HEK293 (cell line): ENCODE measurements at regions not wholly inside any gene's neighbourhood (a gene's known extent, or its start where the extent isn't known, plus 50 kb on each side); places are given as distances from the start of the nearest gene placed in this dataset.

ENCODE experiments used
- CTCF ChIA-PET: fragments of 350-600 bp; formaldehyde crosslinking; extraction: SDS; loops from one replicate; lab custom pipeline; 2021; ENCODE audit warnings: antibody characterized with exemption; lab: Yijun Ruan, JAX
- POLR2A ChIA-PET: fragments of 300-600 bp; formaldehyde crosslinking; extraction: SDS; loops from one replicate; lab custom pipeline; 2020; ENCODE audit warnings: antibody characterized with exemption, inconsistent platforms; lab: Yijun Ruan, JAX
- H3K27ac ChIP-seq: fragments of 200-500 bp; sonication (Bioruptor generic); 2 replicates; pipeline ENCODE4 v1.5.1; 2014; ENCODE audit warnings: low read depth, low read length, control low read depth, inconsistent platforms; ENCODE audit errors: extremely low read depth
- H3K36me3 ChIP-seq, 2 experiments: fragments of 200-500 bp in 1 of 2; sonication (Bioruptor generic) in 1 of 2; 1 replicate in 1 of 2; 2 replicates in 1 of 2; pipeline ENCODE4 v1.5.1; 2014 to 2017; ENCODE audit warnings: inconsistent platforms in 2 of 2, low read length in 2 of 2; ENCODE audit not compliant: control insufficient read depth in 2 of 2, insufficient read depth in 1 of 2
- H3K4me1 ChIP-seq: fragments of 200-500 bp; sonication (Bioruptor generic); 2 replicates; pipeline ENCODE4 v1.5.1; 2014; ENCODE audit warnings: mild to moderate bottlenecking, low read length, inconsistent platforms; ENCODE audit not compliant: control insufficient read depth, insufficient read depth
- H3K4me3 ChIP-seq: 2 replicates; pipeline ENCODE4 v1.5.1; 2011; ENCODE audit warnings: low read depth, mild to moderate bottlenecking, control low read depth, low read length, moderate library complexity
- H3K9me3 ChIP-seq: fragments of 200-500 bp; sonication (Bioruptor generic); 2 replicates; pipeline ENCODE4 v1.5.1; 2014; ENCODE audit warnings: low read depth, low read length, inconsistent platforms; ENCODE audit not compliant: control insufficient read depth, insufficient read depth
- ATF2 ChIP-seq: fragments of 450-650 bp; formaldehyde crosslinking; IDR thresholded peaks from 2 replicates; pipeline ENCODE4 v1.5.1; 2016; ENCODE audit warnings: missing biosample characterization, missing genetic modification characterization, low read depth
- BCL11A ChIP-seq: fragments of 450-650 bp; formaldehyde crosslinking; IDR thresholded peaks from 2 replicates; pipeline ENCODE4 v1.5.1; 2016; ENCODE audit warnings: low read depth, missing biosample characterization, missing genetic modification characterization
- GLI2 ChIP-seq: fragments of 450-650 bp; formaldehyde crosslinking; IDR thresholded peaks from 2 replicates; pipeline ENCODE4; 2017; ENCODE audit warnings: missing biosample characterization, missing genetic modification characterization, low read depth, borderline replicate concordance
- GLIS2 ChIP-seq: fragments of 450-650 bp; formaldehyde crosslinking; IDR thresholded peaks from 2 replicates; pipeline ENCODE4 v1.5.1; 2016; ENCODE audit warnings: missing biosample characterization, missing genetic modification characterization
- HOXD13 ChIP-seq: sonication (generic); formaldehyde crosslinking; IDR thresholded peaks from 2 replicates; pipeline ENCODE4 v1.8.0; 2022; ENCODE audit warnings: missing genetic modification reagents, borderline replicate concordance
- KLF16 ChIP-seq: fragments of 450-650 bp; formaldehyde crosslinking; IDR thresholded peaks from 2 replicates; pipeline ENCODE4 v1.5.1; 2017; ENCODE audit warnings: missing biosample characterization, missing genetic modification characterization
- KLF8 ChIP-seq: fragments of 450-650 bp; formaldehyde crosslinking; IDR thresholded peaks from 2 replicates; pipeline ENCODE4 v1.5.1; 2016; ENCODE audit warnings: missing biosample characterization, missing genetic modification characterization
- PRDM1 ChIP-seq: fragments of 450-650 bp; formaldehyde crosslinking; IDR thresholded peaks from 2 replicates; pipeline ENCODE4; 2016; ENCODE audit warnings: missing biosample characterization, missing genetic modification characterization
- SP3 ChIP-seq: fragments of 450-650 bp; formaldehyde crosslinking; IDR thresholded peaks from 2 replicates; pipeline ENCODE4 v1.5.1; 2016; ENCODE audit warnings: missing biosample characterization, missing genetic modification characterization
- SP7 ChIP-seq: fragments of 450-650 bp; formaldehyde crosslinking; IDR thresholded peaks from 2 replicates; pipeline ENCODE4 v1.5.1; 2016; ENCODE audit warnings: missing biosample characterization, missing genetic modification characterization
- YY1 ChIP-seq: fragments of 450-650 bp; formaldehyde crosslinking; IDR thresholded peaks from 2 replicates; pipeline ENCODE4 v1.5.1; 2018; ENCODE audit warnings: missing biosample characterization, missing genetic modification characterization
- ZNF121 ChIP-seq: fragments of 450-650 bp; formaldehyde crosslinking; IDR thresholded peaks from 2 replicates; pipeline ENCODE4 v1.5.1; 2016; ENCODE audit warnings: missing biosample characterization, missing genetic modification characterization
- ZNF133 ChIP-seq: fragments of 450-650 bp; formaldehyde crosslinking; IDR thresholded peaks from 2 replicates; pipeline ENCODE4 v1.5.1; 2016; ENCODE audit warnings: missing biosample characterization, missing genetic modification characterization
- ZNF169 ChIP-seq: fragments of 450-650 bp; formaldehyde crosslinking; IDR thresholded peaks from 2 replicates; pipeline ENCODE4 v1.5.1; 2016; ENCODE audit warnings: missing biosample characterization, missing genetic modification characterization
- ZNF292 ChIP-seq: fragments of 450-650 bp; formaldehyde crosslinking; IDR thresholded peaks from 2 replicates; pipeline ENCODE4 v1.5.1; 2016; ENCODE audit warnings: low read depth, missing biosample characterization, missing genetic modification characterization, borderline replicate concordance
- ZNF311 ChIP-seq: fragments of 450-650 bp; formaldehyde crosslinking; IDR thresholded peaks from 2 replicates; pipeline ENCODE4 v1.5.1; 2017; ENCODE audit warnings: missing biosample characterization, missing genetic modification characterization, borderline replicate concordance
- ZNF341 ChIP-seq: fragments of 450-650 bp; formaldehyde crosslinking; IDR thresholded peaks from 2 replicates; pipeline ENCODE4; 2016; ENCODE audit warnings: low read depth, missing biosample characterization, missing genetic modification characterization
- ZNF354C ChIP-seq: fragments of 450-650 bp; formaldehyde crosslinking; IDR thresholded peaks from 2 replicates; pipeline ENCODE4 v1.5.1; 2016; ENCODE audit warnings: missing biosample characterization, missing genetic modification characterization, low read depth, borderline replicate concordance
- ZNF366 ChIP-seq: fragments of 450-650 bp; formaldehyde crosslinking; conservative IDR thresholded peaks from 2 replicates; pipeline ENCODE4 v1.5.1; 2016; ENCODE audit warnings: missing biosample characterization, missing genetic modification characterization
- ZNF37A ChIP-seq: fragments of 450-650 bp; IDR thresholded peaks from 2 replicates; pipeline ENCODE4 v1.5.1; 2018; ENCODE audit warnings: missing biosample characterization, missing genetic modification characterization
- ZNF580 ChIP-seq: fragments of 450-650 bp; formaldehyde crosslinking; IDR thresholded peaks from 2 replicates; pipeline ENCODE4 v1.5.1; 2016; ENCODE audit warnings: missing biosample characterization, missing genetic modification characterization
- ZNF658 ChIP-seq: fragments of 450-650 bp; formaldehyde crosslinking; IDR thresholded peaks from 2 replicates; pipeline ENCODE4; 2016; ENCODE audit warnings: missing biosample characterization, missing genetic modification characterization
- ZNF747 ChIP-seq: fragments of 450-650 bp; formaldehyde crosslinking; IDR thresholded peaks from 2 replicates; pipeline ENCODE4 v1.5.1; 2016; ENCODE audit warnings: missing biosample characterization, missing genetic modification characterization
- ZNF768 ChIP-seq: fragments of 450-650 bp; formaldehyde crosslinking; IDR thresholded peaks from 2 replicates; pipeline ENCODE4 v1.5.1; 2018; ENCODE audit warnings: missing biosample characterization, mild to moderate bottlenecking, missing genetic modification characterization
- ZNF843 ChIP-seq: fragments of 450-650 bp; formaldehyde crosslinking; IDR thresholded peaks from 2 replicates; pipeline ENCODE4 v1.5.1; 2016; ENCODE audit warnings: missing biosample characterization, missing genetic modification characterization
- TF ChIP-seq, protein P1 (sequence below): fragments of 450-650 bp; formaldehyde crosslinking; IDR thresholded peaks from 2 replicates; pipeline ENCODE4 v1.5.1; 2016; ENCODE audit warnings: missing biosample characterization, missing genetic modification characterization
- TF ChIP-seq, protein P2 (sequence below): fragments of 450-650 bp; formaldehyde crosslinking; IDR thresholded peaks from 2 replicates; pipeline ENCODE4; 2016; ENCODE audit warnings: missing biosample characterization, missing genetic modification characterization

DNA sequence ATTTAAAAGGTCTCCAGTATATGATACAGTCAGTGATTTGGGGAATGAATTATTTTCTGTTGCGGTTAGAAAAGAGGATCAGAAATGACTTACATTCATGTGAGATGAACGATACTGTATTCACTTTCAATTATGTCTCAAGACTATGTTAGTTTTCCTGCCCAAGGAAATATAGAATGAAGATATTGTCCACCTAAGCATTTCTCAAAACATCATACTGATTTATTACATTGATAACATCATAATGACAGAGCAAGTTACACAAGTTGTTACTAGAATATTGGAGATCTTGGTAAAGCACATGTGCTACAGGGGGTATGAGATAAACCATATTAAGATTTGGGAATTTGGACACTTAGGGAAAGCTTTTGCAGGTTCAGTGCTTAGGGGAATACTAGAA, 67.8 kb upstream of the OR9G4 start:
- Histone ChIP-seq H3K4me1 (no peaks in the 10 kb centered on the region), H3K9me3 (no peaks in the 10 kb centered on the region), H3K36me3 (no peaks in the 10 kb centered on the region), H3K27ac (no peak overlapping the region), H3K4me3 (no peak overlapping the region)
- ChIA-PET CTCF (interaction anchor here (0.7 kb wide), 1 partner anchor 93 kb away, joined by 4 read pairs; no protein-coding TSS in a partner anchor), POLR2A (no interaction called here)
- TF ChIP-seq HOXD13 (CRISPR knock-in tag) (no peak), ZNF366 (tag by site-specific recombination) (no peak), YY1 (no peak), ZNF580 (tag by site-specific recombination) (no peak), GLIS2 (tag by site-specific recombination) (no peak), ZNF747 (tag by site-specific recombination) (no peak), KLF16 (tag by site-specific recombination) (no peak), ZNF354C (tag by site-specific recombination) (no peak), ZNF292 (tag by site-specific recombination) (no peak)
- TF ChIP-seq, protein P1, sequence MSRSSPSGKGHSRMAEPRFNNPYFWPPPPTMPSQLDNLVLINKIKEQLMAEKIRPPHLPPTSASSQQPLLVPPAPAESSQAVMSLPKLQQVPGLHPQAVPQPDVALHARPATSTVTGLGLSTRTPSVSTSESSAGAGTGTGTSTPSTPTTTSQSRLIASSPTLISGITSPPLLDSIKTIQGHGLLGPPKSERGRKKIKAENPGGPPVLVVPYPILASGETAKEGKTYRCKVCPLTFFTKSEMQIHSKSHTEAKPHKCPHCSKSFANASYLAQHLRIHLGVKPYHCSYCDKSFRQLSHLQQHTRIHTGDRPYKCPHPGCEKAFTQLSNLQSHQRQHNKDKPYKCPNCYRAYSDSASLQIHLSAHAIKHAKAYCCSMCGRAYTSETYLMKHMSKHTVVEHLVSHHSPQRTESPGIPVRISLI (tag by site-specific recombination) = no peak

GRCh38 chr11:56808326-56808725, 59.8 kb upstream of the OR9G4 start:
- H3K27ac ChIP-seq = no peak overlapping the region
- ChIA-PET POLR2A (no interaction called here), CTCF (no interaction called here)
- H3K4me3 ChIP-seq = no peak overlapping the region
- H3K4me1 ChIP-seq = no peaks in the 10 kb centered on the region
- no peak for TF ChIP-seq ZNF843 (tag by site-specific recombination)
- TF ChIP-seq KLF8 (tag by site-specific recombination) = no peak
- no peaks in the 10 kb centered on the region for H3K36me3 ChIP-seq
- no peaks in the 10 kb centered on the region for H3K9me3 ChIP-seq

DNA sequence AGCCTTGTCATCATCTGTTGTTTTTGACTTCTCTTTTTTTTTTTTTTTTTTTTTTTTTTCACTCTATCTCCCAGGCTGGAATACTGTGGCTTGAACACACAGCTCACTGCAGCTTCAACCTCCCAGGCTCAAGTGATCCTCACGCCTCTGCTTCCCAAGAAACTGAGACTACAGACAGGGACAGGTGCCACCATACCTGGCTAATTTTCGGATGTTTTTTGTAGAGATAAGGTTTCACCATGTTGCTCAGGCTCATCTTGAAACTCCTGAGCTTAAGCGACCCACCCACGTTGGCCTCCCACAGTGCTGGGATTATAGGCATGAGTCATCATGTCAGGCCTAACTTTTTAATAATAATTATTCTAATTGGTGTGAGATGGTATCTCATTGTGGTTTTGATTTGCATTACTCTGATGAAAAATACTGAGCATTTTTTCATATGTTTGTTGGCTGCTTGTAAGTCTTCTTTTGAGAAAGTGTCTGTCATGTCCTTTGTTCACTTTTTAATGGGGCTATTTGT, 51.3 kb upstream of the OR9G4 start:
- ChIA-PET CTCF (no interaction called here), POLR2A (no interaction called here)
- Histone ChIP-seq H3K9me3 (no peaks in the 10 kb centered on the region), H3K4me1 (no peaks in the 10 kb centered on the region), H3K36me3 (no peaks in the 10 kb centered on the region), H3K4me3 (no peak overlapping the region), H3K27ac (no peak overlapping the region)
- TF ChIP-seq ZNF768 (tag by site-specific recombination) (no peak), ATF2 (no peak), ZNF121 (tag by site-specific recombination) (no peak), ZNF366 (tag by site-specific recombination) (no peak), ZNF37A (tag by site-specific recombination) (no peak), ZNF311 (tag by site-specific recombination) (no peak), ZNF133 (tag by site-specific recombination) (no peak), ZNF169 (no peak), HOXD13 (CRISPR knock-in tag) (no peak), ZNF341 (tag by site-specific recombination) (no peak), ZNF658 (tag by site-specific recombination) (no peak), PRDM1 (tag by site-specific recombination) (no peak), SP3 (no peak), SP7 (tag by site-specific recombination) (no peak), GLI2 (tag by site-specific recombination) (no peak), BCL11A (tag by site-specific recombination) (no peak)
- TF ChIP-seq, protein P2, sequence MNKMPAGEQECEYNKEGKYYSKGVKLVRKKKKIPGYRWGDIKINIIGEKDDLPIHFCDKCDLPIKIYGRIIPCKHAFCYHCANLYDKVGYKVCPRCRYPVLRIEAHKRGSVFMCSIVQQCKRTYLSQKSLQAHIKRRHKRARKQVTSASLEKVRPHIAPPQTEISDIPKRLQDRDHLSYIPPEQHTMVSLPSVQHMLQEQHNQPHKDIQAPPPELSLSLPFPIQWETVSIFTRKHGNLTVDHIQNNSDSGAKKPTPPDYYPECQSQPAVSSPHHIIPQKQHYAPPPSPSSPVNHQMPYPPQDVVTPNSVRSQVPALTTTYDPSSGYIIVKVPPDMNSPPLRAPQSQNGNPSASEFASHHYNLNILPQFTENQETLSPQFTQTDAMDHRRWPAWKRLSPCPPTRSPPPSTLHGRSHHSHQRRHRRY (tag by site-specific recombination) = no peak
